HUES64 (cell line): ENCODE measurements at regions not wholly inside any gene's neighbourhood (a gene's known extent, or its start where the extent isn't known, plus 50 kb on each side); places are given as distances from the start of the nearest gene placed in this dataset.
"Not testable (repeated sequence)": the region's sequence is repeated elsewhere in the genome, so short reads cannot be mapped to it uniquely, and the experiment has no call there.

Experiments
- H3K27ac ChIP-seq: 2 replicates; pipeline ENCODE4 v1.7.0; 2013; ENCODE audit warnings: low read depth, low read length, inconsistent platforms
- H3K27me3 ChIP-seq: 2 replicates; pipeline ENCODE4 v1.6.1; 2013; ENCODE audit warnings: mild to moderate bottlenecking, low read length; ENCODE audit not compliant: insufficient read depth
- H3K36me3 ChIP-seq: 2 replicates; pipeline ENCODE4 v1.6.1; 2013; ENCODE audit warnings: mild to moderate bottlenecking, low read length; ENCODE audit not compliant: insufficient read depth
- H3K4me1 ChIP-seq: 2 replicates; pipeline ENCODE4 v1.6.1; 2013; ENCODE audit warnings: mild to moderate bottlenecking, low read length, moderate library complexity; ENCODE audit not compliant: insufficient read depth
- H3K4me3 ChIP-seq: 2 replicates; pipeline ENCODE4 v1.5.1; 2013; ENCODE audit warnings: mild to moderate bottlenecking, low read length, moderate library complexity
- H3K9ac ChIP-seq: 2 replicates; pipeline ENCODE4 v1.6.1; 2013; ENCODE audit warnings: mild to moderate bottlenecking, low read depth, low read length
- H3K9me3 ChIP-seq: 2 replicates; pipeline ENCODE4 v1.6.1; 2013; ENCODE audit warnings: low read depth, low read length; ENCODE audit not compliant: insufficient read depth
- WGBS: fragments of 150-250, 120-280 bp; methylation state at CpG from one replicate; pipeline ENCODE4 v1.1.7; 2013; ENCODE audit warnings: missing lambda C conversion rate; 5-methylcytosine and 5-hydroxymethylcytosine counted together

DNA sequence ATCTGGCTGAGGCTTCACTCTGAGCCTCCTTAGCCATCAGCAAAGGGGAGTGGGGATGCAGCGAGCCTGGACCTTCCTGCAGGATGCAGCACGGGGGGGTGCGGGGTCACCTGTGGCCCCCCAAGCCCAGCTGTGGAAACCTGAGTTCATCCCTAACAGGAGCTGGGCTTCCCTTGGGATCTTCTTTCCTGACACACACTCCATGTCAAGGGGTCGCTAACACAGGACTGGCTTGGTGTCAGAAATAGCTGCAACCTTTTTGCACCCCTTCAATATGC, 174.7 kb downstream of the RTP5 start:
- H3K4me1 ChIP-seq: no peaks in the 10 kb centered on the region
- peaks cover 91% of the 10 kb centered on the region for H3K27me3 ChIP-seq
- 79% methylated on average over 4 of the region's 4 CpGs for WGBS
- H3K4me3 ChIP-seq: no peak overlapping the region
- no peaks in the 10 kb centered on the region; the same call in 1 of the 2 replicates for H3K9me3 ChIP-seq
- no peak overlapping the region for H3K27ac ChIP-seq
- no peak overlapping the region for H3K9ac ChIP-seq
- H3K36me3 ChIP-seq: no peaks in the 10 kb centered on the region

DNA sequence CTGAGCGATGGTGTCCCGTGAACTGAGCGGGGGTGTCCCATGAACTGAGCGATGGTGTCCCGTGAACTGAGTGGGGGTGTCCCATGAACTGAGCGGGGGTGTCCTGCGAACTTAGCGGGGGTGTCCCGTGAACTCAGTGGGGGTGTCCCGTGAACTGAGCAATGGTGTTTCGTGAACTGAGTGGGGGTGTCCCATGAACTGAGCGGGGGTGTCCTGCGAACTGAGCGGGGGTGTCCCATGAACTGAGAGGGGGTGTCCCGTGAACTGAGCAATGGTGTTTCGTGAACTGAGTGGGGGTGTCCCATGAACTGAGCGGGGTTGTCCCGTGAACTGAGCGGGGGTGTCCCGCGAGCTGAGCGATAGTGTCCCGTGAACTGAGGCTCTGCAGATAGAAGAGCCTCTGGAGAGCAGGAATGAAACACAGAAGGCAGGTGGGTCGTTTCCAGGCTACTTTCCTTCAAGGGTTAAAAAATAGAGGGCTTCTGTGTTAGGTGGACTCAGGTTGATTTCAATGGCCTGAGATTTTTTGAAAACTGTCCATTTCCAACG, 176.1 kb downstream of the RTP5 start:
- H3K27ac ChIP-seq, H3K9ac ChIP-seq, H3K9me3 ChIP-seq, H3K36me3 ChIP-seq, H3K4me3 ChIP-seq, H3K4me1 ChIP-seq: not testable (repeated sequence)
- 88% methylated on average over 23 of the region's 25 CpGs for WGBS
- H3K27me3 ChIP-seq: peaks cover 91% of the 10 kb centered on the region

DNA sequence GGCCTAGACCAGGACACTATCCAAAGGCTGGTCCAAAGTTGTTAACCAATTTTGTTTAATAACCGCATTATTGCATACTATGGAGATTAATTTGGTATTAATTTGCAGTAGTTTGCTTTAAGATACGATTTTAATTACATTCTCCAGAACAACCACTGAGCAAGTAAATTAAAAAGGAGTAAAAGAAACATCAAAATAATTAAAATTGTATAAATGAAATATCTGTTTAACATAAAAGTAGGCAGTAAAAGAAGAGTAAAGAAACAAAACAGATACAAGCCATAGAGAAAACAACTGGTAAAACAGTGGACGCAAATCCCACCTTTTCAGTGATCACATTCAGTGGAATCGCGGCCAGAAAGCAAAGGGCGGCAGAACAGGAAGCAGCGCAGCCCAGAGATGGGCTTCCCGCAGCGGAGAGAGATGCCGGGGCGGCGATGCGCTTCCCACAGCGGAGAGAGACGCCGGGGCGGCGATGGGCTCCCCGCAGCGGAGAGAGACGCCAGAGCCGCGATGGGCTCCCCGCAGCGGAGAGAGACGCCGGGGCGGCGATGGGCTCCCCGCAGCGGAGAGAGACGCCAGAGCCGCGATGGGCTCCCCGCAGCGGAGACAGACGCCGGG, 176.8 kb downstream of the RTP5 start:
- 8% methylated on average over 35 of the region's 38 CpGs for WGBS
- H3K27me3 ChIP-seq: peaks cover 91% of the 10 kb centered on the region

DNA sequence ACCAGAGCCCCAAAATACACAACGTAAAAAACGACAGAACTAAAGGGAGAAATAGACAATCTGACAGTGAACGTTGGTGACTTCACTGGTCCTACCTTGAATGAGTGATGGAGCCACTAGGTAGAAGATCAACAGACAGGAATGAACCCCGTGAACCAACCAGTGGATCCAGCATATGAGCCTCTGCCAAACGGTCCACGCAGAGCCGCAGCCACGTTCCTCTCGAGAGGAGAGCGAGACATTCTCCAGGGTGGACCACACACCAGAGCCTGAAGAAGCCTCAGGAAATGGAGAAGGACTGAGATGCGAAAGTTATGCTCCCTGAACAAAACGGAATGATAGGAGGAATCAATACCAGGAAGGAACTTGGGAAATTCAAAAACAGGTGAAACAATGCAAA, 178.4 kb downstream of the RTP5 start:
- H3K9me3 ChIP-seq: peaks cover 2% of the 10 kb centered on the region; the same call in 1 of the 2 replicates
- WGBS: 80% methylated on average over 12 of the region's 12 CpGs
- H3K27me3 ChIP-seq: peaks cover 91% of the 10 kb centered on the region

More for the DNA sequence above, 176.8 kb downstream of the RTP5 start:
- Histone ChIP-seq H3K36me3 (no peaks in the 10 kb centered on the region), H3K9me3 (peaks cover 2% of the 10 kb centered on the region; the same call in 1 of the 2 replicates), H3K27ac (no peak overlapping the region), H3K4me3 (no peak overlapping the region), H3K9ac (no peak overlapping the region), H3K4me1 (no peaks in the 10 kb centered on the region)

DNA sequence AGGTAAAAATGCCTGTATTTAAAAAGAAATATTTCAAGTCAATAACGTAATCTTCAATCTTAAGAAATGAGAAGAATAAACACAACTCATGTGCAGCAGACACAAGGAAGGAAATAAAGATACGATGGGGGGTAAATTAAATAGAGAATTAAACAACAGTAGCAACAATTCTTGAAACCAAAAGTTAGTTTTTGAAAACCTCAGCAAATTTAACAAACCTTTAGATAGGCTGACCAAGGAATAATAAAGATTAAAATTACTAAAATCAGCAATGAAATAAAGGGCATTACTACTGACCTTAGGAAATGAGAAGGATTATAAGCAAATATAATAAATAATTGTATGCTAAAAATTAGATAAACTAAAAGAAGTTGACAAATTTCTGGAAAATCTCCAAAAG, 178.9 kb downstream of the RTP5 start:
- no CpG with 5 or more reads among the region's 2 CpGs for WGBS
- Histone ChIP-seq H3K4me3 (no peak overlapping the region), H3K27me3 (peaks cover 91% of the 10 kb centered on the region), H3K9ac (no peak overlapping the region), H3K4me1 (no peaks in the 10 kb centered on the region), H3K9me3 (peaks cover 2% of the 10 kb centered on the region; the same call in 1 of the 2 replicates), H3K36me3 (no peaks in the 10 kb centered on the region), H3K27ac (no peak overlapping the region)

More for the DNA sequence above, 178.4 kb downstream of the RTP5 start:
- Histone ChIP-seq H3K4me3 (no peak overlapping the region), H3K27ac (no peak overlapping the region), H3K36me3 (no peaks in the 10 kb centered on the region), H3K4me1 (no peaks in the 10 kb centered on the region), H3K9ac (no peak overlapping the region)

DNA sequence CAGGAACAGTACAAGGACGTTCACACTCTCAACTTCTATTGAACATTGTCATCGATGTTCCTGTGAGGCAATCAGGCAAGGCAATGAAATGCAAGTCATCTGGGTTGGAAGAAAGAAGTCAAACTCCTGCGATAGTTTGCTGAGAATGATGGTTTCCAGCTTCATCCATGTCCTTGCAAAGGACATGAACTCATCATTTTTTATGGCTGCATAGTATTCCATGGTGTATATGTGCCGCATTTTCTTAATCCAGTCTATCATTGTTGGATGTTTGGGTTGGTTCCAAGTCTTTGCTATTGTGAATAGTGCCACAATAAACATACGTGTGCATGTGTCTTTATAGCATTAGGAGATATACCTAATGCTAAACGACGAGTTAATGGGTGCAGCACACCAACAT, 180.0 kb downstream of the RTP5 start:
- H3K4me1 ChIP-seq, H3K9ac ChIP-seq, H3K4me3 ChIP-seq, H3K36me3 ChIP-seq, H3K27ac ChIP-seq, H3K9me3 ChIP-seq: not testable (repeated sequence)
- peaks cover 91% of the 10 kb centered on the region for H3K27me3 ChIP-seq
- 95% methylated on average over 7 of the region's 7 CpGs for WGBS

DNA sequence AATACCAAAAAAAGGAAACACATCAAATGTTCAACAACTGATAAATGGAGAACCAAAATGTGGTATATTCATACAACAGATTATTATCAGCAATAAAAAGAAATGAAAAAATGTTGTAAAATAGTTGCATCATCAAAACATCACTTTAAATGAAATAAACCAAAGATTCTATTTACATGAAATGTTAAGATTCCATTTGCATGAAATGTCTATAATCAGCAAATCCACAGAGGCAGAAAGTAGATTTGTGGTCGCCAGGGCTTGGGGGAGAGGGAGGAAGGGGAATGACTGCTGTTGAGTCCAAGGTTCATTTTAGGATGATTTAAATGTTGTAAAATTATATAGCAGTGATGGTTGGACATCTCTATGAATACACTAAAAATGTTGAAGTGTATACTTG, 181.9 kb downstream of the RTP5 start:
- H3K9ac ChIP-seq: no peak overlapping the region
- H3K4me3 ChIP-seq: no peak overlapping the region
- 55% methylated on average over 1 of the region's 1 CpG for WGBS
- no peaks in the 10 kb centered on the region for H3K36me3 ChIP-seq
- H3K27me3 ChIP-seq: peaks cover 92% of the 10 kb centered on the region
- no peak overlapping the region for H3K27ac ChIP-seq
- peaks cover 2% of the 10 kb centered on the region; the same call in 1 of the 2 replicates for H3K9me3 ChIP-seq
- H3K4me1 ChIP-seq: no peaks in the 10 kb centered on the region

DNA sequence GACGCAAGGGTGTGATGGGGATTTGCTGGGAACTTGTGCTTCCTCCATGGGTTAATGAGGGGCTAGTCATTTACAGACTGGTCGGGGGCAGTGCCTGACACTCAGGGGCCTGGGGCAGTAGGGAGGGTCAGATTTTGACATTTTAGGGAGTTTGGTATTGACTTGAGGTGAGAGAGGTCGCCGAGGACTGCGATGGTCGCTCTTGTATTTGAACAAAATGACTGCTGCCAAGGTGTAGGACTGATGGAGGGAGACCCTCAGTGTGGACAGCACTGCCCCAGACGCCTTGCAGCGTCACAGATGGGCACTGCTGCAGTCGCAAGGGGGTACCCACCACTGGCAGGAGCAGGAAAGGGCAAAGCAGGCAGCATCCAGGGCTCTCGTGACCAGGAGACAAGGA, 182.9 kb downstream of the RTP5 start:
- no peak overlapping the region for H3K9ac ChIP-seq
- H3K27ac ChIP-seq: no peak overlapping the region
- H3K36me3 ChIP-seq: no peaks in the 10 kb centered on the region
- H3K27me3 ChIP-seq: peaks cover 100% of the 10 kb centered on the region
- no peak overlapping the region for H3K4me3 ChIP-seq
- no peaks in the 10 kb centered on the region for H3K4me1 ChIP-seq
- 78% methylated on average over 10 of the region's 10 CpGs for WGBS
- peaks cover 2% of the 10 kb centered on the region; the same call in 1 of the 2 replicates for H3K9me3 ChIP-seq

DNA sequence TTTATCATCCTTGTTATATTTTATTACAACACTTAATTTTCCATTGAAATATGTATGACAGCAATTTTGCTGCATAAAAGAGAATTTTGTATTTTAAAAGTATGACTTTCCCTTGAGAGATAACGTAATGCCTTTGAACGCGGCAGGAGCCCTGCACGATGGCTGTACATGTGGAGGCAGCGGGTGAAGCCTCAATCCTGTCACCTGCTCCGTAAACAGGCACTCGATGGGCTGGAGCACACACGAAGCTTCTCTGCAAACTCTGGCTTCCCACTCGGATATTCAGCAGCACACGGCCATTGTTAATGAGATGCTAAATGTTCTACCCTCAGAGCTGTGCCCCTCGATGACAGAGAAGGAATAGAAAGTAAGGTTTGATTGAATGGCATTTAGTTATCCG, 184.4 kb downstream of the RTP5 start:
- no peaks in the 10 kb centered on the region for H3K4me1 ChIP-seq
- no peaks in the 10 kb centered on the region for H3K36me3 ChIP-seq
- peaks cover 100% of the 10 kb centered on the region for H3K27me3 ChIP-seq
- H3K9me3 ChIP-seq: peaks cover 2% of the 10 kb centered on the region; the same call in 1 of the 2 replicates
- 89% methylated on average over 12 of the region's 12 CpGs for WGBS
- no peak overlapping the region for H3K4me3 ChIP-seq
- H3K9ac ChIP-seq: no peak overlapping the region
- H3K27ac ChIP-seq: no peak overlapping the region

DNA sequence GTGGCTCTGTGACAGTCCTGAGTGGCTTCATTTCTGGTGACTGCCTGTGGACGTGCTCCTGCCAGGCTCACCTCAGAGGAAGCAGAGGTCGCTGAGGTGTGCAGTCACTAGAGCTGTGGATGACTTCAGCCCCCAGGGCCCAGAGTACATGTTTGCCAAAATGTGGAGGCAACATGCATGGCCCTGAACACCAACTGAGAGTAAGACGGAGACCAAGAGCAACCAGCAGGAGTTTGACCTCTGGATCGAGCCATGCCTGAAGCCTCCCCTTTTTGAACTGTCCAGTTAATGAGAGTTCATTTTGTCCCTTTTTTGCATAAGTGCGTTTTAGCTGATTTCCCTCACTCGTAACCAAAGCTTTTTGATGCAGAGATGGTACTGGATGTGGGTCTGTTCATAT, 184.9 kb downstream of the RTP5 start:
- no peak overlapping the region for H3K9ac ChIP-seq
- no peak overlapping the region for H3K27ac ChIP-seq
- no peaks in the 10 kb centered on the region for H3K4me1 ChIP-seq
- no peak overlapping the region for H3K4me3 ChIP-seq
- H3K36me3 ChIP-seq: no peaks in the 10 kb centered on the region
- 92% methylated on average over 6 of the region's 6 CpGs for WGBS
- H3K9me3 ChIP-seq: peaks cover 1% of the 10 kb centered on the region; the same call in 1 of the 2 replicates
- H3K27me3 ChIP-seq: peaks cover 95% of the 10 kb centered on the region

DNA sequence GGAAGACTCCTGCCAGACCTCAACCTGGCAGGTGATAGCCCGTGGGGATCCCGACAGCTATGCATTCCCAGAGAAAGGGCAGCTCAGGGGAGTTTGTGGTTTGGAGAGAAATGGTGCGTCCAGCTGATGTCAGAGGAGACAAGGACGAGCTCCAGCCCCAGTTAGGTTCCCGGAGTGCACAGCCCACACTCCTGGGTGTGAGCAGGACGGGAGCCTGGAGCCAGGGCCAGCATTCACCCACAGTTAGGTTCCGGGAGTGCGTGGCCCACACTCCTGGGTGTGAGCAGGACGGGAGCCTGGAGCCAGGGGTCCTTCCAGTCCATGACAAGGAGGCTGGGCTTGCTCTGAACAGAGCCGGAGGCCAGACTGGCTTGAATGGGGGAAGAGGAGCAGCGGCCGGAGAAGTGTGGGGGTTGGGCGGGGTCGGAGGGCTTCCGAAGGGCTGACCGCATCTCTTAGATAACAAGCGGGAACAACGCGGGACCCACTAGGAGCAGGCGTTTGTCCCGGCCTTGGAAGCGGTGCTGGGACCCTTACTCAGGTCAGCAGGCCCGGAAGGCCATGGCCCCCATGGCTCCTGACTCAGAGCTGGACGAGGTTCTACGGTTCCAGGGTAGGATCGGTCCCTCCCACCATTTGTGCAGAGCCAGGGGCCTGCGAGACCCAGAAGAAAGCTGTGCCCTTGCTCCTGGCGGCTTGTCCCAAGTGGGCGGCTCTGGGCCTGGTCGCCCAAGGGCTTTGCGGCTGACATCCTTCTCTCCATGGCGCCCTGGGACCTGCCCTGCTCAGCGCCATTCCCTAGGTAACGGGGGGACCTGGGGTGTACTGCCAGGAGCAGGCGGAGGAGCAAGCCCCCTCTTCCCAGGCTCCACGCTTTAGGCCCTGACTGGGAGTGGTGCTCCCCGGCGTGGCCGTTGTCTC, 185.6 kb downstream of the RTP5 start:
- no peak overlapping the region for H3K9ac ChIP-seq
- peaks cover 6% of the 10 kb centered on the region for H3K9me3 ChIP-seq
- H3K36me3 ChIP-seq: no peaks in the 10 kb centered on the region
- 90% methylated on average over 39 of the region's 39 CpGs for WGBS
- peaks cover 88% of the 10 kb centered on the region for H3K27me3 ChIP-seq
- no peak overlapping the region for H3K27ac ChIP-seq
- H3K4me1 ChIP-seq: no peaks in the 10 kb centered on the region
- H3K4me3 ChIP-seq: no peak overlapping the region
